Memory B cell (primary cell): ENCODE measurements at regions not wholly inside any gene's neighbourhood (a gene's known extent, or its start where the extent isn't known, plus 50 kb on each side); places are given as distances from the start of the nearest gene placed in this dataset.

Source experiments
- ATAC-seq: fragments of 150-1000 bp; cut with Tn5 transposase; 2 replicates; pipeline ENCODE4 v1.10.0; 2021; ENCODE audit warnings: low read depth, mild to moderate bottlenecking, moderate library complexity
- DNase-seq, 2 donors: peaks; one replicate each; pipeline ENCODE4 v3.0.0; 2022; ENCODE audit warnings: low spot score in 2 of 2
- H3K27ac Mint-ChIP-seq: one replicate; pipeline ENCODE4 v1.8.0; 2022; ENCODE audit warnings: mild to moderate bottlenecking, moderate library complexity, mixed read lengths
- H3K27me3 Mint-ChIP-seq: one replicate; pipeline ENCODE4 v1.8.0; 2022; ENCODE audit warnings: mixed read lengths
- H3K36me3 Mint-ChIP-seq: one replicate; pipeline ENCODE4 v1.8.0; 2022; ENCODE audit warnings: mild to moderate bottlenecking, mixed read lengths
- H3K4me1 Mint-ChIP-seq: one replicate; pipeline ENCODE4 v1.8.0; 2022; ENCODE audit warnings: mixed read lengths
- H3K4me3 Mint-ChIP-seq: one replicate; pipeline ENCODE4 v1.8.0; 2022; ENCODE audit warnings: mild to moderate bottlenecking, moderate library complexity, mixed read lengths
- H3K9me3 Mint-ChIP-seq: one replicate; pipeline ENCODE4 v1.8.0; 2022; ENCODE audit warnings: mixed read lengths

GRCh38 chr20:23287354-23288190 lies 63.0 kb upstream of the NXT1 start:
- DNase-seq (no peak), ATAC-seq (no peak)
- Mint-ChIP-seq H3K4me1 (no peaks in the 10 kb centered on the region), H3K9me3 (no peaks in the 10 kb centered on the region), H3K36me3 (peaks cover 2% of the 10 kb centered on the region), H3K27ac (no peak overlapping the region), H3K27me3 (peaks cover 17% of the 10 kb centered on the region), H3K4me3 (no peak overlapping the region)

DNA sequence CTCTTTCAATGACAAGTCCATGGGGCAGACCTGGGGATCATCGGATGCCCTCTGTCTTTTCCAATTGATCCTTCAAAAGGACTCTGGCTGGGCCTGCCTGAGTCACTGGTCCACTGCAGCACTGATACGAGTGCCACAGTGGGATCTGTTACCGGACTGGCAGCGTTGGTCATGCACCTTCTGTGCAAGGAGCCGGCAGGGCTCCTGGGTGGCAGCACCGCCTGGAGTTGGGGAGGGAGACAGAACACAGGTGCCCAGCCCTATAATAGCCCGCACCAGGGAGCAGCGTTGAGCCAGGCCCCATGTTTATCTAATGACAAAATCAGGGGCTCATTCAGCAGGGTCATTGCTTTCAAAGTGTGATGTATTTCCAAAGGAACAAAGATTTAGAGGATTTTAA lies 64.2 kb upstream of the NXT1 start:
- no peak for ATAC-seq
- no peak overlapping the region for H3K4me3 Mint-ChIP-seq
- no peak overlapping the region for H3K27ac Mint-ChIP-seq
- peaks cover 2% of the 10 kb centered on the region for H3K36me3 Mint-ChIP-seq
- H3K4me1 Mint-ChIP-seq = no peaks in the 10 kb centered on the region
- no peak for DNase-seq
- H3K27me3 Mint-ChIP-seq = peaks cover 16% of the 10 kb centered on the region
- H3K9me3 Mint-ChIP-seq = no peaks in the 10 kb centered on the region

DNA sequence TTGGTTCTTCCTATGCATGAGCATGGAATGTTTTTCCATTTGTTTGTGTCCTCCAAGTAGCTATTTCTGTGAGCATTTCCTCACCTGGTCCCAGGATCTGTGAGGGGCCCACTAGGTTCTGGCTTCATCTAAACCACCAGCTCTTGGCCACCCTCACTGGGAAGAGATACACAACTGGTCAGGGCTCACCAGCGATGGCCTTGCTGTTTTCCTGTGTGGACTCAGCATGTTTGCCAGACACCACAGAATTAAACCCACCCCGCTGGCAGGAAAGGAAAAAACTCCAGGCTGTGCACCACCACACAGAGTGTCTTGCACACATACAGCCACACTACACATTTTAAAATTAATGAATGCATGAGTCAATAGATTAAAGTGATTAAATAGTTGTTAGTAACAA lies 65.1 kb upstream of the NXT1 start:
- Mint-ChIP-seq H3K4me3 (no peak overlapping the region), H3K27ac (no peak overlapping the region), H3K9me3 (no peaks in the 10 kb centered on the region), H3K36me3 (peaks cover 2% of the 10 kb centered on the region), H3K27me3 (peaks cover 9% of the 10 kb centered on the region), H3K4me1 (no peaks in the 10 kb centered on the region)
- ATAC-seq (no peak), DNase-seq (no peak)

- Mint-ChIP-seq H3K36me3 (peaks cover 2% of the 10 kb centered on the region), H3K4me3 (no peak overlapping the region), H3K9me3 (no peaks in the 10 kb centered on the region), H3K27me3 (peaks cover 6% of the 10 kb centered on the region), H3K27ac (no peak overlapping the region), H3K4me1 (no peaks in the 10 kb centered on the region)
- ATAC-seq (no peak), DNase-seq (no peak)
Measured at GRCh38 chr20:23284009-23284408, 66.6 kb upstream of the NXT1 start.

- H3K27me3 Mint-ChIP-seq = peaks cover 3% of the 10 kb centered on the region
- H3K9me3 Mint-ChIP-seq = no peaks in the 10 kb centered on the region
- ATAC-seq = no peak
Measured at GRCh38 chr20:23283096-23283850, 67.3 kb upstream of the NXT1 start.

GRCh38 chr20:23282546-23282945 lies 68.0 kb upstream of the NXT1 start:
- Mint-ChIP-seq H3K9me3 (no peaks in the 10 kb centered on the region), H3K4me1 (no peaks in the 10 kb centered on the region), H3K4me3 (no peak overlapping the region), H3K27ac (no peak overlapping the region), H3K27me3 (peaks cover 3% of the 10 kb centered on the region), H3K36me3 (no peaks in the 10 kb centered on the region)
- ATAC-seq = no peak
- no peak for DNase-seq

More at GRCh38 chr20:23283096-23283850, 67.3 kb upstream of the NXT1 start:
- H3K4me3 Mint-ChIP-seq = no peak overlapping the region
- H3K36me3 Mint-ChIP-seq = no peaks in the 10 kb centered on the region
- DNase-seq = no peak
- no peaks in the 10 kb centered on the region for H3K4me1 Mint-ChIP-seq
- H3K27ac Mint-ChIP-seq = no peak overlapping the region

- Mint-ChIP-seq H3K27ac (no peak overlapping the region), H3K9me3 (no peaks in the 10 kb centered on the region), H3K27me3 (peaks cover 3% of the 10 kb centered on the region), H3K4me3 (no peak overlapping the region), H3K36me3 (no peaks in the 10 kb centered on the region), H3K4me1 (no peaks in the 10 kb centered on the region)
- DNase-seq = no peak
- ATAC-seq = no peak
Measured at GRCh38 chr20:23282111-23282510, 68.5 kb upstream of the NXT1 start.

- Mint-ChIP-seq H3K4me1 (no peaks in the 10 kb centered on the region), H3K27me3 (peaks cover 2% of the 10 kb centered on the region), H3K4me3 (no peak overlapping the region), H3K27ac (no peak overlapping the region), H3K9me3 (no peaks in the 10 kb centered on the region), H3K36me3 (no peaks in the 10 kb centered on the region)
- ATAC-seq = no peak
- no peak for DNase-seq
Measured at GRCh38 chr20:23279836-23280235, 70.8 kb upstream of the NXT1 start.

GRCh38 chr20:23278172-23278571 lies 72.4 kb upstream of the NXT1 start:
- H3K36me3 Mint-ChIP-seq = no peaks in the 10 kb centered on the region
- no peak for DNase-seq
- H3K4me1 Mint-ChIP-seq = no peaks in the 10 kb centered on the region
- H3K9me3 Mint-ChIP-seq = no peaks in the 10 kb centered on the region
- no peak overlapping the region for H3K27ac Mint-ChIP-seq
- H3K27me3 Mint-ChIP-seq = no peaks in the 10 kb centered on the region
- no peak for ATAC-seq
- no peak overlapping the region for H3K4me3 Mint-ChIP-seq

GRCh38 chr20:23277316-23277715 lies 73.3 kb upstream of the NXT1 start:
- Mint-ChIP-seq H3K27me3 (no peaks in the 10 kb centered on the region), H3K4me1 (no peaks in the 10 kb centered on the region), H3K9me3 (no peaks in the 10 kb centered on the region), H3K27ac (no peak overlapping the region), H3K36me3 (no peaks in the 10 kb centered on the region), H3K4me3 (no peak overlapping the region)
- DNase-seq (no peak), ATAC-seq (no peak)

DNA sequence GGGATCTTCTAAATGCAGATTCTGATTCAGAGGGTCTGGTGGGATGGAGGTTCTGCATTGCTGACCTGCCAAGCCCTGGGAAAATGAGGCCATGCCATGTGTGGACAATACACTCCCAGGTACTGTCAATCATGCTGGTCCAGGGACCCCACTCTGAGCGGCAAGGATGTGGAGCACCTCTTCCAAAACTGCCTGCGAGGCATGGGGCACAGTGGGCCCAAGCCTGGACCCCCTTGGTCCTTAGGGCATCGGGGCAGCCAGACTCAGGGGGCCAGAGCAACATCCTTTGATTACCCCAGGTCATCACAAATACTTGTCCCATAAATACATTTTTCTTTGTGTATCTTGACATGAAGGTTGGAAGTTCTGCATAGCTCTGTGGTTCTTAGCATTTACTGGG lies 76.8 kb upstream of the NXT1 start:
- H3K4me1 Mint-ChIP-seq = no peaks in the 10 kb centered on the region
- peaks cover 2% of the 10 kb centered on the region for H3K27me3 Mint-ChIP-seq
- H3K9me3 Mint-ChIP-seq = peaks cover 6% of the 10 kb centered on the region
- H3K36me3 Mint-ChIP-seq = peaks cover 2% of the 10 kb centered on the region
- no peak for ATAC-seq
- no peak overlapping the region for H3K27ac Mint-ChIP-seq
- no peak for DNase-seq
- no peak overlapping the region for H3K4me3 Mint-ChIP-seq

DNA sequence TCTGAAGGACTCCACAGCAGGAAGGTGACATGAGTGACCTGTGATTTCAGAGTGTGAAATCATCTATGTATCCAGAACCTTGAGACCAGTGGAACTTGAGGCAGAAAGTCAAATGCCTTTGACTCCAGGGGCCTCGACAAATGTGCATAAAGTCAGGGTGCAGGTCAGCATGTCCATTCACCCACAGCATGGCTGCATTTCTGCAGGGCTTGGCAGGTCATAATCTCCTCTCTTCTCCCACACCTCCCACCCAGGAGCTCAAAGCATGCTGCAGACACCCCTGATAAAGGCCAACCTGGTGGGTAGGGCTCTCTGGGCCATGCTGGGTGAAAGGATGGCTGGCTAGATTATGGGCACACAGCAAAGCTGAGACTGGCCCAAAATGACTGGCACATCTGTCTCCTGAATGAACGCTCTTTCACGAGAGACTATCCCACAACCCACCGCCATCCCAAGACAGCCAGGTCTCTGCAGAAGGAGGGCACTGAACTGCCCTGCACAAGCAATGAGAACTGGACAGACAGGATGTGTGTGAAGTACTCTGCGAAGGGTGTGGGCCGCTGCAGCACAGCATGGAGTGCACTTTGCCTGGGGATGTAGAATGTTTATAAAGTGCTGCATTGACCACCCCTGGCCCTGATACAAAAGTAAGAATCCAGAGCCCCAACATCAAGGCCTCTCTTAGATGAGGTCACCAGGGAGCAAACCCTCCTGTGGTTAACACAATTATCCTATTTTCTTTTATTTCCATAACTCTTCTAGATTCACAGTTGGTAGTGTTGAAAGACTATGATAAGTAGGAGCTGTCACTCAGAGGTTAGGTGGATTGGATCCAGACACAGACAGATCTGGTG lies 78.2 kb upstream of the NXT1 start:
- H3K36me3 Mint-ChIP-seq = peaks cover 2% of the 10 kb centered on the region
- no peaks in the 10 kb centered on the region for H3K4me1 Mint-ChIP-seq
- ATAC-seq (no peak), DNase-seq (no peak)
- no peak overlapping the region for H3K27ac Mint-ChIP-seq
- H3K4me3 Mint-ChIP-seq = no peak overlapping the region
- H3K9me3 Mint-ChIP-seq = peaks cover 9% of the 10 kb centered on the region
- H3K27me3 Mint-ChIP-seq = peaks cover 2% of the 10 kb centered on the region

GRCh38 chr20:23270382-23270911 lies 80.1 kb upstream of the NXT1 start:
- no peak for ATAC-seq
- Mint-ChIP-seq H3K27me3 (peaks cover 2% of the 10 kb centered on the region), H3K4me1 (no peaks in the 10 kb centered on the region), H3K27ac (no peak overlapping the region), H3K36me3 (peaks cover 2% of the 10 kb centered on the region), H3K9me3 (peaks cover 9% of the 10 kb centered on the region), H3K4me3 (no peak overlapping the region)
- no peak for DNase-seq

- Mint-ChIP-seq H3K27me3 (peaks cover 2% of the 10 kb centered on the region), H3K27ac (no peak overlapping the region), H3K4me1 (no peaks in the 10 kb centered on the region), H3K36me3 (peaks cover 2% of the 10 kb centered on the region), H3K4me3 (no peak overlapping the region), H3K9me3 (peaks cover 9% of the 10 kb centered on the region)
- no peak for DNase-seq
- ATAC-seq = no peak
Measured at GRCh38 chr20:23269954-23270353, 80.6 kb upstream of the NXT1 start.
